Stimulated activated CD8-positive, alpha-beta memory T cell treated with anti-CD3 and anti-CD28 coated beads, Interleukin-15, amount 100 ng/mL, for 1 hour (primary cell): ENCODE measurements at regions not wholly inside any gene's neighbourhood (a gene's known extent, or its start where the extent isn't known, plus 50 kb on each side); places are given as distances from the start of the nearest gene placed in this dataset.

Experiments used
- DNase-seq: peaks from one replicate; pipeline ENCODE4 v3.0.0-alpha.2; 2020; ENCODE audit warnings: low read depth

GRCh38 chr2:181149056-181149455, 168.7 kb downstream of the UBE2E3 start:
- no peak for DNase-seq

- no peak for DNase-seq
Measured at GRCh38 chr2:181152226-181152625, 171.8 kb downstream of the UBE2E3 start.

DNA sequence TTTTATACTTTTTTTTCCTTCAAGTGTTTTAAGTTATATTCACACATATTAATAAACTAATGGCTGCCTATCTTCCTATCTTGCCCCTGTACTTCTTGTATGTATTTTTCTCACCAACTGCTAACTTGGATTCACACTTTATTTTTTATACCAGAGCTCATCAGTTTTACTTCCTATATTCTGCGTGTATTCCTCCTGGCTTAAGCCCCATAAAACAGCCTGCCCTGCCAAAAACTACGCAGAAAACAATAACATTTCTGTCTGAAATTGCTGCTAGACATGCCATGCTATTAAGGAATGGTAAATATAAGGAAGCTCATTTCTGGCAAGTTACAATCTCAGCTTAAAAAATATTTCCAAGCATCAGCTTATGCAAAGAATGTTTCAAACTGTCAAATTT, 172.3 kb downstream of the UBE2E3 start:
- no peak for DNase-seq

GRCh38 chr2:181153886-181154285, 173.5 kb downstream of the UBE2E3 start:
- no peak for DNase-seq

DNA sequence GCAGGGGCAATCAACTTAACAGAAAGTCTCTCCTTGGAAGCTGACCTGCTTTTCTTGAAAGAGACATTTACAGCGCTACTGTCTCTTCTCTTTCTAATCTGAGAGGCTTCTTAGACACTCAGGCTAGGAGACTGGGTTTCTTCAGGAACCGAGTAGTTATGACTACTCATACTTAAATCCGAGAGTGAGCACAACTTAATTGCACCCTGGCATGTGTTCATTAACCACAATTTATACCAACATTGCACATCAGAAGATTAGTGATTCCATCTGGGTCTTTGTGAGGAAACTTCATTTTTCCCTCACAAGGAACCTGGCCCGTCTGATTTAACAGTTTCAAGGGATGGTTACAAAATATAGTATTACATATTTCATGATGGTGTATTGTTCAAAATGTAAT, 176.9 kb downstream of the UBE2E3 start:
- DNase-seq, result no peak

GRCh38 chr2:181158427-181158826, 178.0 kb downstream of the UBE2E3 start:
- no peak for DNase-seq

- no peak for DNase-seq
Measured at GRCh38 chr2:181161615-181162014, 181.2 kb downstream of the UBE2E3 start.

DNA sequence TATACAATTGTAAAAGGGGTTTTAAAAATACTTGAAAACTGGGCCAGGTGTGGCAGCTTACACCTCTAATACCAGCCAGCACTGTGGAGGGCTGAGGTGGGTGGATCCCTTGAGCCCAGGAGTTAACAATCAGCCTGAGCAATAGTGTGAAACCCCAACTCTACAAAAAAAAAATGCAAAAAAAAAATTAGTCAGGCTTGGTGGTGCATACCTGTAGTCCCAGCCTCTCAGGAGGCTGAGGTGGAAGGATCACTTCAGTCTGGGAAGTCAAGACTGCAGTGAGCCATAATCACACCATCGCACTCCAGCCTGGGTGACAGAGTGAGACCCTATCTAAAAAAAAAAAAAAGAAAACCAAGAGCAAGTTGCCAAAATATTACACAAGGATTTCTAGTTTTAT, 182.7 kb downstream of the UBE2E3 start:
- DNase-seq, result no peak

DNA sequence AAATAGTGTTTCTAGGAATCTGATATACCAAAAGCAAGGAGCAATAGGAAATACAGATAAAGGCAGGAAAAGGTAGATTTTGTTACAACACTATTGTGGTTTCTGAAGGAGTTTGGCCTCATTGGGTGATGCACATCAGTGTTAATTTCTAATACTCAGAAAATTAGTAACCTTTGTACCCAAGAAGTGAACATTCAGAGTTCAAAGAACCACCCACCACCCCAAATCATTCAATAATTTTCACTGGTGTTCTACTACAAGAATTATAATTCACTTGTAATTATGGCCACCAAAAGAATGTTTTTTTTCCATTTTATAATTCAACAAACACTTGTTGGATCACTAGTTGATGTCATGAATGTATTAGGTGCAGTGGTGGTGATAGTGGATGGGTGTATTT, 183.3 kb downstream of the UBE2E3 start:
- no peak for DNase-seq

DNA sequence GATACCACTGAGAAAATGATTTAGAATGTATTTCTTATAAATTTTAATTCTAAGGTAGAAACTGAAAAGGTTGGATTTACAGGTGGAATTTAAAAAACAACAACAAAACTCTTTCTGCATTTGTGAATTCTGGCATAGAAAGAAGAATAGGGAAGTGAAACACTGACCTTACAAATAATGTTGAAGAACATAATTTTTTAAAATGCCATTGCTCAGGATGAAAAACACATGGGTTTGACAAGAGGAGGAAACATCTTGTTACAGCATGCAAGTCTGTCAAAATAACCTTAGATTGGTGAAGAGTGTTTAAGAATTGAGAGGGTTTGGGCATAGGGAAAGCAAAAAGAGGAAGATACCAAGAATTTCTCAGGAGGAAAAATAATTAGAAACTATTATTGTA, 184.3 kb downstream of the UBE2E3 start:
- DNase-seq, result no peak

DNA sequence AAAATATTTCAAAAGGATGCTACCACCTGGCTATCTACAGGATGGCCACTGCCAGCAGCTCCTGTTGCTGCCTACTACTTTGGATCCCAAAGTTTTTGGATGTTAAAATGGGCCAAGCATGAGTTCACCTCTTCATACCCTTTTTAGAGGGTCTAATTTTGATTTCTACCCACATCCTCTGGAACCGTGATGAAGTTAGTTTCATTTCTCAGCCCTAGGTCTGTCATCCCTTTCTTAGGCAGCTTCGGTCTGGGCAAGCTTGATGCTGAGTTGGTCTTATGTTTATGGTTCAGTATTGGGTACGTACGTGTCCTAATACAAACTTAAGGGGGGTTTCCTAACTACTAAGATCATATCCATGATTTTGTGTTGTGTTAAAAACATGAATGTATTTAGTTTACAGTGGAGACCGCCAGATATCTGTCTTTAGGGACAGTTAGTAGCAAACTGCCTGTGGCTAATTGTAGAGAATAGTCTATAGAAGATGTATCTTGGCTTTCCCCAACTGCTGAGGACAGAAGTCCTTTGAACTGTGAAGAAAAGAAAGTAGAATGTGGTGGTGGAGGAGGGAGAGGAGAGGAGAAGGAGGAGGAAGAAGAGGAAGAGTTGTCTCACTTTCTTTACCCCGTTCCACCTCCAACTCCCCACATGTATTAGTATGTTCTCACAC, 184.9 kb downstream of the UBE2E3 start:
- DNase-seq, result no peak

DNA sequence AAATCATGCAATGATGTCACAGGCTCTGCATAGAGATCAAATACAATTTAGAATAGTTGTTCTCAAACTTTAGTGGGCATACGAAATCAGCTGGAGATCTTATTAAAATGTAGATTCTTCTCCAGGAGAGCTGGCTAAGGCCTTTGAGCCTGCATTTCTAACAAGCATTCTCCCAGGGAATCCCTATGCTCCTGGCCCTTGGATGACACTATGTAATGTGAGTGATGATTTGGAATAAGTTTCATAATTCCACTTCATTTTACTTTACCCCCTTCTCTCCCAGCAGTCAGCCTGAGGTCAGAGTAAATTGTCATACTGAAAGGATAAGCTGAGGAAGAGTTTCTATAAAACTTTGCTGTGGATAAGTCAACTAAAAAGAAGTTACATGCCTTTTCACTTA, 189.1 kb downstream of the UBE2E3 start:
- no peak for DNase-seq

DNA sequence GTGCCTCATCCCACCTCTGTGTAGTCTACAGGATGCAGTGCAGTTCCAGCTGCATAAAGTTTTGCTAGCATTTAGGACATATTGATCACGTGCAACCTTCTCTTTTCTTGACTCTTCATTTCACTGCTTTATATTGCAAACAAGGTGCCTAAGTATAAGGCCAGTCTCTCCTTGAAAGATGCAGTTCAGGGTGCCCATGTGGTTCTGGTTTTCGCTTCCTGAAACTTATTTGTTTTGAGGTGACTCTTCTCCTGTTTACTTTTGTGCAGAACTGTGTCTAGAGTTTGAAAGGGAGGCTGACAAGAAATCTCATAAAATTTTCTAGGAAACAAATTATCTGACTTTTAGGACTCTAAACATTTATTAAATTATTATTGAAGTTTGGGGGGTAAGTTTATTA, 189.9 kb downstream of the UBE2E3 start:
- DNase-seq, result no peak

DNA sequence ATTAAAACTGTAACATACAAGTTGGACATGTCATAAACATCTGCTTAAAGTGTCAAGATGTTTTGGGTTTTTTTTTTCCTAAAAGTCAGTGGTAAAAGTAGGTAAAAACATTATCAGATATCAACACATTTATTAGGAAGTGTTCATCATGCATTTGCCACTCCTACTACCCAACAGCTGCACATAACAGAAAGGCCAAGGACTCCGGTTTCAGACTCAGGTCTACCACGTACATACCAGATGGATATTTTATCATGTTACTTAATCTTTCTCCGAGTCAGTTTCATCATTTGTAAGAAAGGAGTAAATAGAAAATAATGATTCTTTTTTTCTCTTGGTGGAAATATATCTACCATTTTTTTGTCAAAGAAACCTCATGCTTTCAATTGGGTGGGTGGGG, 192.3 kb downstream of the UBE2E3 start:
- no peak for DNase-seq

DNA sequence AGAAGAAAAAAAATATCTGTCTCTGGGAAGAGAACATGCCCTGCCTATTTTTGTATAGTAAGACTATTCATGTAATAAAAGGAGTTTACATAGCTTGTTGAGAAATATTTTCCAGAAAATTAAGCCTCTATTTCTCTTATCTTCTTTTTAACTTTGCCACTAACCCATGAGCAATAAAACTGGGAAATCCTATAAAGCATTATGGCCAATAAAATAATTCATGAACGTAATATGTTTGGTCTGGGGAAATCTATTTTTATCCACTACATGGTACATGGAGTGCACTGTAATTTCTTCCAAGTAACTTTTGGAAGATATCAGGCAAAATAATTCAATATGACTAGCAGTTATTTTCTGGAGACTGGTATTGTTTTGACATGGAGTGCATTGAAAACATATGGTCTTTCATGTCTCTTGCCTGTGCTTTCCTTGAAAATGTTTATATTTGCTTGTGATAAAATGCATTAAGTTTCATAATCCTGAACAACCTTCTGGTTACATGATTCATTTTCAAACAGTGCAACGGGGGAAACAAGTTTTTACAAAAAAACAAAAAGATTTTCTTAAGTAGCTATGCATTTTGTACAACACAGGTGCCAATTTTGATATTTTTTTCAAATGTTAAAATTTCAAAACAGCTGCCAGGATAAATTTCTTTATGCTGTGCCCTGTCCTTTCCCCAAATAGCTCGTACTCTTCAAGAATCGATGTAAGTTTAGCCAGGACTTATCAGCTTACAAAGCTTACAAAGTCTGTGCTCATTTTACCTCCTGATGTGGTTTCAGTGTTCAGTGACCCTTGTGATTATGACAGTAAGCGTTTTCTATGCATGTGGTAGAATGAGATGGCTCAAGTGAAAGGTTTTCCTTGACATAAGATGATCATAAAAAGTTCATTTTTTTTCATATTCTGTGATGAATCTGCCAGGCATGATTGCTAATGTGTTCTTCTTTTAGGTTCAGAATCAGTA, 194.5 kb downstream of the UBE2E3 start:
- DNase-seq, result no peak

GRCh38 chr2:181176540-181176939, 196.1 kb downstream of the UBE2E3 start:
- no peak for DNase-seq

GRCh38 chr2:181177376-181177775, 197.0 kb downstream of the UBE2E3 start:
- DNase-seq, result no peak

GRCh38 chr2:181178130-181178529, 197.7 kb downstream of the UBE2E3 start:
- no peak for DNase-seq

GRCh38 chr2:181178823-181179412, 198.5 kb downstream of the UBE2E3 start:
- DNase-seq, result peak; percentile 12

DNA sequence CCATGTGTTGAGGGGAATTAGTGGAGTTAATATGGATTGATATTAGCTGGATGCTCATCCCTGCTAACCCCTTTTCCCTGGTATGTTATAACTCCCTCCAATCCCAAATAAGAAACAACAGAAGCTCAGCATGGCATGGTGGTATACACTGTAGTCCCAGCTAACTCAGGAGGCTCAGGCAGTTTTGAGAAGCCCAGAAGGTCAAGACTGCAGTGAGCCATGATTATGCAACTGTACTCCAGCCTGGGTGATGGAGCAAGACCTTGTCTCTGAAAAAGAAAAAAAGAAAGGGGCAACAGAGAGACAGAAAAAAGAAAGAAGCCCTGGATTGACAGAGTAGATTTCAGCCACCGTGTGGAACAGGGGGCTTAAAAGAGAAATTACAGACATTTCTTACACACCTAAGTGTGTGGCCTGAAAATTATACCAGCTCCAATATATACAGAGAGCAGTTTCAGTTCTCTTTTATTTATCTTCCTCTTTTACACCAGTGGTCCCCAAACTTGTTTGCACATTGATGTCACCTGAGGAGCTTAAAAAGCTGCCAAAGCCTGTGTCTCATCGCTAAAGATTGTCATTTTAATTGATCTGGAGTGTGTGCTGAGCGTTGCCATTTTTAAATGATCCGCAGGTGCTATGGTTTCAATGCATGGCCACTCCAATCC, 203.6 kb downstream of the UBE2E3 start:
- DNase-seq, result no peak

- DNase-seq, result no peak
Measured at GRCh38 chr2:181185421-181185820, 205.0 kb downstream of the UBE2E3 start.

- DNase-seq, result no peak
Measured at GRCh38 chr2:181185948-181186347, 205.5 kb downstream of the UBE2E3 start.
